MM.1S (cell line): ENCODE measurements at regions not wholly inside any gene's neighbourhood (a gene's known extent, or its start where the extent isn't known, plus 50 kb on each side); places are given as distances from the start of the nearest gene placed in this dataset.

Source experiments
- DNase-seq: peaks from one replicate; pipeline ENCODE4 v3.0.0-alpha.2; 2015
- H2AFZ ChIP-seq: fragments of 300-600 bp; sonication (generic); 2 replicates; pipeline ENCODE4 v1.6.0; 2016; ENCODE audit warnings: antibody characterized with exemption, low read length
- H3F3A ChIP-seq: fragments of 300-600 bp; sonication (generic); 2 replicates; pipeline ENCODE4 v1.6.1; 2016; ENCODE audit warnings: mild to moderate bottlenecking, antibody characterized with exemption, low read length, moderate library complexity, mixed read lengths; ENCODE audit not compliant: insufficient read depth
- H3K27ac ChIP-seq: fragments of 300-600 bp; sonication (generic); 2 replicates; pipeline ENCODE4 v1.5.1; 2016; ENCODE audit warnings: mild to moderate bottlenecking, low read length
- H3K27me3 ChIP-seq: fragments of 300-600 bp; sonication (generic); replicated peaks from 2 replicates; pipeline ENCODE4 v1.6.0; 2016; ENCODE audit warnings: low read length; ENCODE audit not compliant: insufficient read depth
- H3K36me3 ChIP-seq: fragments of 300-600 bp; sonication (generic); replicated peaks from 2 replicates; pipeline ENCODE4 v1.6.1; 2016; ENCODE audit warnings: mild to moderate bottlenecking, low read length, mixed read lengths; ENCODE audit not compliant: insufficient read depth
- H3K4me1 ChIP-seq: fragments of 300-600 bp; sonication (generic); 2 replicates; pipeline ENCODE4 v1.6.1; 2016; ENCODE audit warnings: low read length, mixed read lengths
- H3K4me2 ChIP-seq: fragments of 300-600 bp; sonication (generic); 2 replicates; pipeline ENCODE4 v1.6.0; 2016; ENCODE audit warnings: low read depth, low read length
- H3K4me3 ChIP-seq: fragments of 300-600 bp; sonication (generic); 2 replicates; pipeline ENCODE4 v1.5.1; 2016; ENCODE audit warnings: low read length, mixed read lengths
- H3K79me2 ChIP-seq: fragments of 300-600 bp; sonication (generic); 2 replicates; pipeline ENCODE4 v1.6.1; 2016; ENCODE audit warnings: mixed run types, low read length, mixed read lengths
- H3K9ac ChIP-seq: fragments of 300-600 bp; sonication (generic); 2 replicates; pipeline ENCODE4 v1.6.1; 2016; ENCODE audit warnings: low read length, mixed read lengths
- H3K9me2 ChIP-seq: fragments of 300-600 bp; sonication (generic); replicated peaks from 2 replicates; pipeline ENCODE4 v1.6.1; 2016; ENCODE audit warnings: mild to moderate bottlenecking, low read length, mixed read lengths; ENCODE audit not compliant: insufficient read depth
- H3K9me3 ChIP-seq: fragments of 300-600 bp; sonication (generic); replicated peaks from 2 replicates; pipeline ENCODE4 v1.6.1; 2016; ENCODE audit warnings: mild to moderate bottlenecking, low read length, mixed read lengths; ENCODE audit not compliant: insufficient read depth
- H4K20me1 ChIP-seq: fragments of 300-600 bp; sonication (generic); 2 replicates; pipeline ENCODE4 v1.6.1; 2016; ENCODE audit warnings: mild to moderate bottlenecking, low read length, moderate library complexity, mixed read lengths; ENCODE audit not compliant: insufficient read depth
- EZH2 ChIP-seq: fragments of 300-600 bp; sonication (generic); optimal IDR thresholded peaks from 2 replicates; pipeline ENCODE3; 2017; ENCODE audit warnings: low read depth, mild to moderate bottlenecking, antibody characterized with exemption, low read length, mixed read lengths
- EZH2phosphoT487 ChIP-seq: fragments of 300-600 bp; sonication (generic); IDR thresholded peaks from 2 replicates; pipeline ENCODE4 v1.6.1; 2018; ENCODE audit warnings: antibody characterized with exemption, low read length
- TF ChIP-seq, protein P1 (sequence below): fragments of 300-600 bp; sonication (generic); IDR thresholded peaks from 2 replicates; pipeline ENCODE4 v1.5.1; 2016; ENCODE audit warnings: antibody characterized with exemption, low read length, mixed read lengths

DNA sequence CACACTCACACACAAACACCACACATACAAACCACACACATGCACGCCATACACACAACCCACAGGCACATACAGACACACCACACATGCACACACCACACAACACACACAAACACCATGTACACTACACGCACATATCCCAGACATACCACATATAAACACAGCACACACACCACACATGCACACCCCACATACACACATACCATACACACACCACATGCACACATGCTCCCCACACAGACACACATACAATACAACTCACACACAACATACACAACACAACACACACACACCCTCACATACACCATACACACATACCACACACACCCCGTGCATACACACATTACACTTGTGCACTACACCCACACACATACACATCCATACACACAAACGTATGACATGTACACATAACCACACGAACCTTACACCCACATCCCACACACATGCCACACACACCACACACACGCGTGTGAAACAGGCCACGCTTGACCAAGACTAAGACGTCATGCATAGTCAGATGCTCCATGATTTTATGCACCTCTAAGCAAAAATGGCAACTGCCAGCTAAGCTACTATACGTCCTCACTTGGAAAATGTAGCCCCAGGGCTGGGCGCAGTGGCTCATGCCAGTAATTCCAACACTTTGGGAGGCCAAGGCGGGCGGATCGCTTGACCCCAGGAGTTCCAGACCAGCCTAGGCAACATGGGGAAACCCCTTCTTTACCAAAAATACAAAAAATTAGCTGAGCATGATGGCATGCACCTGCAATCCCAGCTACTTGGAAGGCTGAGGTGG, 77.4 kb upstream of the TMPRSS2 start:
- Histone ChIP-seq H4K20me1 (no peaks in the 10 kb centered on the region), H3K9ac (no peak overlapping the region), H2AFZ (no peak overlapping the region), H3K27ac (no peak overlapping the region), H3K36me3 (no peaks in the 10 kb centered on the region), H3K4me3 (no peak overlapping the region), H3K79me2 (no peaks in the 10 kb centered on the region), H3K9me2 (no peaks in the 10 kb centered on the region), H3K4me2 (no peak overlapping the region), H3K27me3 (no peaks in the 10 kb centered on the region), H3K4me1 (no peaks in the 10 kb centered on the region), H3F3A (no peaks in the 10 kb centered on the region), H3K9me3 (no peaks in the 10 kb centered on the region)
- no peak for DNase-seq
- TF ChIP-seq, protein P1, sequence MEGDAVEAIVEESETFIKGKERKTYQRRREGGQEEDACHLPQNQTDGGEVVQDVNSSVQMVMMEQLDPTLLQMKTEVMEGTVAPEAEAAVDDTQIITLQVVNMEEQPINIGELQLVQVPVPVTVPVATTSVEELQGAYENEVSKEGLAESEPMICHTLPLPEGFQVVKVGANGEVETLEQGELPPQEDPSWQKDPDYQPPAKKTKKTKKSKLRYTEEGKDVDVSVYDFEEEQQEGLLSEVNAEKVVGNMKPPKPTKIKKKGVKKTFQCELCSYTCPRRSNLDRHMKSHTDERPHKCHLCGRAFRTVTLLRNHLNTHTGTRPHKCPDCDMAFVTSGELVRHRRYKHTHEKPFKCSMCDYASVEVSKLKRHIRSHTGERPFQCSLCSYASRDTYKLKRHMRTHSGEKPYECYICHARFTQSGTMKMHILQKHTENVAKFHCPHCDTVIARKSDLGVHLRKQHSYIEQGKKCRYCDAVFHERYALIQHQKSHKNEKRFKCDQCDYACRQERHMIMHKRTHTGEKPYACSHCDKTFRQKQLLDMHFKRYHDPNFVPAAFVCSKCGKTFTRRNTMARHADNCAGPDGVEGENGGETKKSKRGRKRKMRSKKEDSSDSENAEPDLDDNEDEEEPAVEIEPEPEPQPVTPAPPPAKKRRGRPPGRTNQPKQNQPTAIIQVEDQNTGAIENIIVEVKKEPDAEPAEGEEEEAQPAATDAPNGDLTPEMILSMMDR = no peak
- TF ChIP-seq EZH2 (no peak), EZH2phosphoT487 (no peak)

DNA sequence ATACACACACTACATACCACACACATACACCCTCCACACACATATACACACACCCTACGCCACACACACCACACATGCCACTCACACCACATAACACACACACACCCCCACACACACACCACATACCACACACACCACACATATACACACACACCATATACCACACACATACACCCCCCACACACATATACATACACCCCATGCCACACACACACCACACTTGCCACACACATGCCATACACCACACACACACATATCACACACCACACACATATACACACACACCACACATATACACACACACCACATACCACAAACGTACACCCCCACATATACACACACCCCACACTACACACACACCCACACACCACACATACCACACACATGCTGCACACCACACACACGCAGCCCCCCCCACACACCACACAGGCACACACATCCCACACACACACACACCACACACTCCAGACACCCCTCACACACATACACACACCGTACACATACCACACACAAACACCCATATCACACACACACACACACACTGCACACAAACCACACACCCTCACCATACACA, 76.7 kb upstream of the TMPRSS2 start:
- H3K9ac ChIP-seq = no peak overlapping the region
- TF ChIP-seq EZH2 (no peak), EZH2phosphoT487 (no peak)
- TF ChIP-seq, protein P1 = no peak
- no peaks in the 10 kb centered on the region for H3K27me3 ChIP-seq
- no peaks in the 10 kb centered on the region for H3F3A ChIP-seq
- no peaks in the 10 kb centered on the region for H3K4me1 ChIP-seq
- H3K4me2 ChIP-seq = no peak overlapping the region
- no peaks in the 10 kb centered on the region for H3K79me2 ChIP-seq
- no peaks in the 10 kb centered on the region for H3K9me3 ChIP-seq
- no peak overlapping the region for H2AFZ ChIP-seq
- H3K27ac ChIP-seq = no peak overlapping the region
- no peaks in the 10 kb centered on the region for H3K9me2 ChIP-seq
- DNase-seq = no peak
- H3K36me3 ChIP-seq = no peaks in the 10 kb centered on the region
- H3K4me3 ChIP-seq = no peak overlapping the region
- H4K20me1 ChIP-seq = no peaks in the 10 kb centered on the region

DNA sequence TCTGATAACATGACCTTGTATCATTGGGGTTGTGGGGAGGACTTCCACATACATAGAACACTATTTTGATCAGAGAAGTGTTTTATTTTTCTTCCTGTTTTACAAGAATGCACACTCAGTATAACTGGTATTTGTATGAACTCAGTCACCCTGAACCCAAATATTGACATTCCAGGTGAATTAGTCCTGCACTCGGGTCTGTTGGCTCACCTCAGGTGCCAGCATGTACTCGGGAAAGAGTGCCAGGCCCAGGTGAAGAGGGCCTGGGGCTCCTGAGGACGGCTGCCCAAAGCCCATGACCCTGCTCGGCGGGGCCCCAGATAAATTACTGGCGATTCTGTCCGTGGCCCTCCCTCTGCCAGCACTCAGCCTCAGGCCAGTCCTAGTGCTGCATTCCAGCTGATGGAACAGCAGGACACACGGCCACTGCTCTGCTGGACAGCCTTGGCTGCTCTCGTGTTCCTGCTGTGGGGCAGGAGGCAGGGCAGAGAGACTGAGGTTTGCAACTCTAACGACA, 75.4 kb upstream of the TMPRSS2 start:
- Histone ChIP-seq H3K36me3 (no peaks in the 10 kb centered on the region), H3K9me2 (no peaks in the 10 kb centered on the region), H3K27me3 (no peaks in the 10 kb centered on the region), H3K27ac (no peak overlapping the region), H3K4me2 (no peak overlapping the region), H4K20me1 (no peaks in the 10 kb centered on the region), H3K9me3 (no peaks in the 10 kb centered on the region), H3K9ac (no peak overlapping the region), H3F3A (no peaks in the 10 kb centered on the region), H2AFZ (no peak overlapping the region), H3K4me1 (no peaks in the 10 kb centered on the region), H3K4me3 (no peak overlapping the region), H3K79me2 (no peaks in the 10 kb centered on the region)
- no peak for DNase-seq
- TF ChIP-seq, protein P1 = no peak
- TF ChIP-seq EZH2phosphoT487 (no peak), EZH2 (no peak)
